Mucosa of gallbladder (tissue), 1 donor: ENCODE measurements at regions not wholly inside any gene's neighbourhood (a gene's known extent, or its start where the extent isn't known, plus 50 kb on each side); places are given as distances from the start of the nearest gene placed in this dataset.

Experiments used
- DNase-seq: peaks from one replicate; pipeline ENCODE4 v3.0.0-alpha.2; 2020; ENCODE audit warnings: low spot score
- donor health status: DM: no; HTN: no; CAD: no.

DNA sequence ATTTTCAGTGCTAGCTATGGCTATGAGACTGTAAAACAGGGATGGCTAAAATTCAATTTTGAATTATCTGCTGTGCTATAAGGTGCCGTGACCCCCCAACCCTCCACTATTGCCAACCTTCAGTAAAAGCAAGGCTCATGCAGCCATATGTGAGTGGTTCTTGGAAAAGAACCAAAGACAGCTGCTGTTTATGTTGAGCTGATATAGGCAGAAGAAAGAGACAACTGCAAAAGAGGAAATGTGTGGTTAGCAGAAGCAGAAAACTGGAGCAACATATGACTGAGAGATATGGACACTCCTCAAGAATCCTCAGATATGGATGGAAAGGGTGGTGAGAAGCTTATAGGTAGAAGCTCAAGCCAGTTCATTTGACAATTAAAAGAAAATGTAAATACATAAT lies 200.3 kb downstream of the TLE1 start:
- no peak for DNase-seq

DNA sequence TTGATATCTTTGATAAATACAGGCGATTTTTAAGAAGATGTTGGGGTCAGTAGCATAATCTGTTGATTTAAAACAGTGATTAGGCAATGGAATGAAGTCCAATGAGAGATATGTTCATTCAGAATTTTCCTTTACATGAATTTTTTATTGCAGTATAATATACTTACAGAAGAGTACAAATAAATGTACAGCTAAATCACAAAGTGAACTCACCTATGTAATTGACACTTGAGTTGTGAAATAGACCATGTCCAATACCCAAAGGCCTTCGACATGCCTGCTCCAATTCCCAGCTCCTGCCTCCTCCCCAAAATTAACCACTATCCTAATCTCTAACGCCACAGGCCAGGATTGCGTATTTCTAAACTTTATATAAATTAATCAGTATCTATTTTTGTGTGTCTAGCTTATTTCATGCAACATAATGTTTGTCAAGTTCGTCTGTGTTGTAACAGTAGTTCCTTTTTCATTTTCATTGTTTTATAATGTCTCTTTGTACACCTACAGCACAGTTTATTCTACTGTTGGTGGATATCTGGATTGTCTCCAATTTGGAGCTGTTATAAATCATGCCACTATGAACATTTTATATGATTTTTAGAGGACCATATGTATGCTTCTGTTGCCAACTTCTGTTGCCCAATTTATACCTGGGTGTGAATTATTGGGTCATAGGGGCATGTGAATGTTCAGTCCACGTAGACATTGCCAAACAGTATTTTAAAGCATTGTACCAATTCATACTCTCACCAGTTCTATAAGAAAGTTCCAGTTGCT lies 208.3 kb downstream of the TLE1 start:
- no peak for DNase-seq

DNA sequence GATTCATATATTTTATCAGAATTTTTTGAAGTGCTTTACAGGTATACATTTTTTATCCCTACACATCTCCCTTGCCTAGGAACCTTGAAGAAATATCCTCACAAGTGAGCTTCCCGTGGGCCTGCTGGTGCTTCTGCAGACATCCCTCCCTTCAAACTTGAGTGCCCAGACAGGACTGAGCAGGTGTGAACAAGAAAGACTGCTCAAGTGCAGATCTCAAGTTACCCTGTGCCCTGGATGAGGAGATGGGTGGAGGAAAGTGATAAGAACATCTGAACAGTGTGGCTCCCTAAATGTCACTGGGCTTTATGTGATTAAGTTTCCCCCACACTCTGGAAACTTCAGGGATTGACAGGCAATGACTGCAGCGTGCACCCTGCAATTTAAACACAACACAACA lies 209.8 kb downstream of the TLE1 start:
- DNase-seq = no peak

DNA sequence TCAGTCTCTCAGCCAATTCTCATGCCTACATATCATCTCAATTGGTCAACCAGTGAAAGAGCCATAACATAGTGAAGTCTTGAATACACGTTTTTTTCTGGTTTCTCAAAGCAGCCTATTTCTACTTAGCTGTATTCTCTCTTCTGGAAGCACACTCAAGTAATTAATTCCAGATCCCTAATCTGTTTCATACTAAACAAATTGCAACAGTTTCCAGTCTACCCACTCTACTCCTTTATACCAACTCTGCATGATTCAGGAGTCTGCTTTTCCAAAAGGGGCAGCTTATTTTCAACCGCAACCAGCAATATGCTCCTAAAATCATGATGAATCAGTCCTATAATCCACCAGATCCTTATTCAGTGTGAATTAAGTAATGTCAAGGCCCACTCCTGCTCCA lies 211.7 kb downstream of the TLE1 start:
- DNase-seq = no peak

DNA sequence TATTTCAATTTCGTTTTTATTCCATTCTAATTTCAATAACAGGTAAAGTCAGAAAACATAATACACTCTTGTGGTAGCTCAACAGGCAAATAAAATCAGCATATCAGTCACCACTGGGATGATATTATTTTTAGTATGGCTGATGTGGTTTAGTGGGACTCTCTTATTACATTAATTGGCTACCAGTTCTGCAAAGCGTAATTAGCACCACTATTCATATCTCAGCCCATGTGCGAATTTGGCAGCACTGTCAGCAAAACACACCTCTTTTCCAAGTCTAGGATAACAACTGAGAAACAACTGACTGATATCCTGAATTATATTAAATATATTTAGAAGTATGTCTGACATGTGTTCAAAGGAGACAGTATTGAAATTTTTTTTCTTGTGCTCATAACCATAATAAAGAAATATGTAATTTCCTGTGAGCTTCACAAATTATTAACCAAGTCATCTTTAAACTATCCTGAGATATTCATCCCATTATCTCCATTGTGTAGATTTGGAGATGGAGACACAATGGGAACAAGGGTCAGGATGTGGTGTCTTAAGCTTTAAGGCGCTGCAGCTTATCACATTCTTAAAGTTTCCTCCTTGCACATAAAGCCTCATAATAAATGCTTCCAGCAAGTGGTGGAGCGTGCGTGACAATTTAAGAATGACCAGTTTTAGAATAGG lies 212.4 kb downstream of the TLE1 start:
- DNase-seq = no peak

DNA sequence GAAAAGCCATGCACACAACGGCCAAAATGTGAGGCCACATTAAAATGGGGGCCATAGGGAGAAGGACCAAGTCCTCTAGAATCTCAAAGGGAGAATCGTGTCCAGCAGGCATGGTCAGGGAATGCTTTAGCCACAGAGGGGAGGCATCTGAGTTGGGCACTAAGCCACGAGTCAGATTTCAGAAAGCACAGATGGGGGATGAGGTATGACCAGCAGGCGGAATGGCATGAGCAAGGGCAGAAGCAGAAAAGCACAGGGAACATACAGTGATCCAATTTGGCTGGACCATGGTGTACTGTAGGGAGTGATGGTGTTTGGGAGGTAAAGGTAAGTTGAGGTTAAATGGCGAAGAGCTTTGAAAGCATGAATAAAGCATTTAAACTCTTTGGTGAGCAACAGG lies 214.6 kb downstream of the TLE1 start:
- no peak for DNase-seq

DNA sequence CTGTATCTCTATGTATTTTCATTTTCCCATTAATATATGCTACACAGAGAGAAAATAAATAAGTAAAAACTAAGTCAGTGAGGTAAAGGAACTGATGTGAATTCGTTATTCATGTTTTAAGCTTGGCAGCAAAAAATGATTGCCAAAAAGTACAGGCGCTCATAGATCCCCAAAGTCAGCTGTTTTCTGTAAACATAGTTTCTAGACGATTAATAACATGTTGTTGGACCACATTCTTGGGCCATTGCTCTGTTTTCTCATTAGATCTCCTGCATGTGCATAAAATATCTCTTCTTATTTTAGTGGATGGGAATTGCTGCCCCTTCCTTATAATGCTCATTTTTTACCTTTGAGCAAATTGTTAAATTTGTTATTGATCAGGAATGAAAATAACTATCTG lies 215.2 kb downstream of the TLE1 start:
- DNase-seq = no peak

DNA sequence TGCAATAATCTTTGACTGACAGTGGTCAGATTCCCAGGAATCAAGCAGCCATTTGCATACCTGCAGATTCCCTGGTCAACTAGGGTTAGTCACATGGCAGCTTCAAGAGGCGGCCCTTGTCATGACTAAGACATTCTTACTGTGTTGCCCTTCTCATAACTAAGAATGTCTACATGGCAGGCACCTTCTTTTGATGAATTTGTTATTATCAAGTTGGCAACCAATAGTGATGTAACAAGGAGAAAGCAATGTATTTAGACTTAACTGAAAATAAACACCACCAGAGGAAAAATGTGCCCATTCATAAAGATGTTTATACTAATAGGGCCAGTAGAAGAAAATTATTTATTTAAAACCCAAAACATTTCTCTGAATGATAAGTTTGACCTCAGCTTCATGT lies 215.6 kb downstream of the TLE1 start:
- DNase-seq = no peak

DNA sequence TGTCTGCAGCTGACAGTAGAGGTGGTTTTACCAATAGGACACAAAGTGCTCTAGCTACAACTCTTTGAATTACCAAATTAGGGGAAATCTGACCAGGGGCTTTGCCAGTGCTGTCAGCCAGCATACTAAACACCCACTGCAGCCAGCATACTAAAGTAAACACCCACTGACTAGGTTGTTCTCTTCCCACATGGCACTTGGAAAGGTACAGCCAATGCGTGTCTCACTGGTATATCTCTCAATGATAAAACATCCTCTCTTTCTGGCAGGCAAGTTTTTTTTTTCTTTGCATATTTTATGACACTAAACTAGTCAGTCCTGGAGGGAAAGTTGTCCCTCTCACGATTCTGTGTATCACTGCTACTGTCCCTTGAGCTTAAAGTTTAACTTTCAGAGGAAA lies 216.1 kb downstream of the TLE1 start:
- DNase-seq = no peak

DNA sequence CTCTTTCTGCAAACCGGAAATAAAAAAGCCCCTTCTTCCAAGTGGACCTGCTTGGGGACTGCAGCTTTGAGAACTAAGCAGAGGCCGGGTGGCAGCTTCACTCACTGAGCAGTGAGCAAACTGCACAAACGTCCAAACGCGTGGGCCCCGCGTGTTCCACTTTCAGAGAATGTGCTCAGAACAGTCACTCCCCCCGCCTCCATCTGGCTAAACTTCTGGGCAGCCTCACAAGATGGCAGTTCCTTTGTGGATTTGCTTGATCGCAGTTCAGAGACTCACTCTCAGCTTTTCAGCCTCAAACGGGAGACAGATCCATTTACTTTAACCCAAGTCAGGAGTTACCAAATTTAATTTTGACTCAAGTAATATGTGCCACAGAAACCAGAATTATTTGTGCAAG lies 216.6 kb downstream of the TLE1 start:
- DNase-seq = no peak

DNA sequence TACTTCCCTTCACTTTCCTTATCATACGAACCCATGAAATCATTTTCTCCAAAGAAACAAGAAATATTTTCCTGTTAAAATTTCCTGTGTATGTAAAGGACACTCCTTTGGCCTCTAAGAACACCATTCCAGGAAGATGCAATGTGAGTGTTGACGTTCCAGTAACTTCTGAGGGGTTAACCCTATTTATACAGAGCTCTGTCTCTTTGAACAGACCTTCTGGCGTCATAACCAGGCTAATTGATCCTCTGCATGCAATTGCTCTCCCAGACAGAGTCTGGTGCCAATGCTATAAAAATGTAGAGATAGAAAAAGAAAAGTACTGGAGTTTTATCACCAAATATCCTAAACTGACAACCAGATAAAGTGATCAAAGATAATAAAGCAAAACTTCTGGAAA lies 218.5 kb downstream of the TLE1 start:
- DNase-seq = no peak

DNA sequence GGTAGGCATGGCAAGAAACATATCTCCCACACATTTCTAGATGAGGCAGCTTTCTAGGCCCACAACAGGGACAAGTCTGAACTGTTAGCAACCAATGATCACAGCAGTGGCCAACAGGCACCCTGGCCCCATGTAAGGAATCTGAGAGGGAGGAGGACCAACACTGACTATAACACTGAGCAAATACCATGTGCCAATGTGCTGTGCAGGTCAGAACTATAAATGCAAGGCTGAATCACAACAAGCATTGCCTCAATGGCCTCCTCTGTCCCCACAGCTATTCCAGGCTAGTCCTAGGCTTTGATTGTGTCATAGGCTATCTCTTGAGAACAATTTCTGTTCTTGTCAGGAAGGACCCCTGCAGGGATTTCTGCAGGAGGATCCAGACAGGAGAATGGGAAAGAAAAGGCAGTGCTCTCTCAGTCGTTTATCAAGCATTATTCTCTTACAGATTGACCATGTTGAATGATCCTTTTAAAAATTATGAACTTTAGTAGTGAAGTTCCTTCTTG lies 221.2 kb downstream of the TLE1 start:
- DNase-seq = no peak

DNA sequence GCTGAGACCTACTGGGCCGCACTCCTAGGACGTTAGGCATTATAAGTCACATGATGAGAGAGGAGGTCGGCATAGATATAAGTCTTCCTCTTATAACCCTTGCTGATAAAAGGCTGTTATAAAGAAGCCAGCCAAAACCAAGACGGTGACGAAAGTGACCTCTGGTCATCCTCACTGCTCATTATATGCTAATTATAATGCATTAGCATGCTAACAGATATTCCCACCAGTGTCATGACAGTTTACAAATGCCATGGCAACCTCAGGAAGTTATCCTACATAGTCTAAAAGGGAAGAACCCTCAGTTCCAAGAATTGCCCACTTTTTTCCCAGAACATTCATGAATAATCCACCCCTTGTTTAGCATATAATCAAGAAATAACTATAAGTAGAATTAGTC lies 222.4 kb downstream of the TLE1 start:
- no peak for DNase-seq

DNA sequence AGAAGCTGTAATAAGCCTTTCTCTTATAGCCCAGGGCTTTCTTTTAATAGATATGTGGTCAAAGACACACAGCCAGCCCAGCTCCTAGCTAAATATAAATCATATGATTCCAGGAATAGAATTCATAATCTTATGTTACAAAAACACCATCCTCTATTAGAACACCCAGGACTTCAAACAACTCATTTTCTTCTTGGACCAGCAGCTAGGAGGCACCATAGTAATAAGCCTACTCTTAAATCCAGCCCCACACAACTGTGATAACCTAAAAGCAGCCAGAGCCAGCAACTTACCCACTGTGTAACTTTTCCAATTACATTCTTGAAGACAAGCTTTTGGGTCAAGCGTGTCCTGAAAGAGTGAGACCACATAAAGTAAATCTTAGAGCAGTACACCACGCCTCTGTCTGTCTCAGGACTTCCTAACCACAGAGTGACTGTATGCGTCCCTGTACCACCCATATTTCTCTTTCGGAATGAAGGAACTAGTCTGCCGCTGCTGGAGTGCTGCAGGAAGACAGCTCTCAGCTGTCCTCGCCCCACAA lies 223.8 kb downstream of the TLE1 start:
- no peak for DNase-seq

DNA sequence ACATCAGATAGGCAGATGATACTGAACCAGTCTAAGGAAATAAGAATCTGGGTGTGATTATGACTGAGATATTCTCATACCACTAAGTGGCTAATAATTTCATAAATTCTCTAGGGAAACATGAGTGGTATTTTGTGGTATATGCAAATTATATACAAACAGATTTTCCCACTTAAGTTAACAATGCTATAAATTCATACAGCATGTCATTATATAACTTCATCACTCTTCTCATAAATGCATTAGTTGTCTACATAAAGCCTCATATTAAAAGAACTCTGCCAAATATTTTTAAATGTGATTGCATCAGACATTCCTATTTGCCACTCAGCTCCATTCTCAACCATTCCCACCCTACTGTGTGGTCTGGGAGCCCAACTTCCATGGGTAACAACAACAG lies 226.5 kb downstream of the TLE1 start:
- no peak for DNase-seq

DNA sequence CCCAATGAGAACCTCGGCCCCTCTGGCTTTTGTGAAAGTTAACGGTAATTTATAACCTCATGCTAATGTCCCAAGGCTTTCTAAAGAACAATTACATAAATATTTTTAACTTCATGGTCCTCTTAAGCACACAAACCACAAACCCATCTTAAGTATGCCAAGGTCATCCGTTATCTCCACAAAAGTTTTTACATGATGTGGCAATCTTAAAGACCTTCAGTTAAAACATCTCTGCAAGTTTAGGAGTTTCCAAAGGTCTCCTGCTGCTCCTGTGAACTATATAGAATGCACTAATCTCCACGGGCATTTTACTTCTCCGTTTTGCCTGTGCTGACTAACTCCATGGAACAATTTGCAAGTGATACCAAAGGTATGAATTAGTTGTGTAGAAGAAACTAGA lies 228.2 kb downstream of the TLE1 start:
- DNase-seq = no peak

DNA sequence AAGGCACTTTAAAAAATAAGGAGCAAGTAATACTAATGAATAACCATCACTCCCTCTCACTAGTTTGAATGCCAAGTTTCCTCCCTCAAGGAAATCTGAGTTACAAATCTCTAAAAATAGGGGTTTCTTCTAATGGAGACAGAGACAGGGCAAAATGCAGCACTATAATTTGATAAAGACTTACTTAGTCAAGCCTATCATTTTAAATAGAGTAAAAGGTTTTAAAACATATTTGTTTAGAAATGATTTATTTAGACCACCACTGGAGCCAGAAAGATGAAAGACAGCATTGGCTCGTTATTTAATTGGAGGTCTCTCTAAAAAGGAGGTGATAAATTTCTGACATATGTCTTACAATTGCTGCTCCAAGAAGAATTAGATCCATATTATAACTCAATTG lies 228.7 kb downstream of the TLE1 start:
- no peak for DNase-seq

DNA sequence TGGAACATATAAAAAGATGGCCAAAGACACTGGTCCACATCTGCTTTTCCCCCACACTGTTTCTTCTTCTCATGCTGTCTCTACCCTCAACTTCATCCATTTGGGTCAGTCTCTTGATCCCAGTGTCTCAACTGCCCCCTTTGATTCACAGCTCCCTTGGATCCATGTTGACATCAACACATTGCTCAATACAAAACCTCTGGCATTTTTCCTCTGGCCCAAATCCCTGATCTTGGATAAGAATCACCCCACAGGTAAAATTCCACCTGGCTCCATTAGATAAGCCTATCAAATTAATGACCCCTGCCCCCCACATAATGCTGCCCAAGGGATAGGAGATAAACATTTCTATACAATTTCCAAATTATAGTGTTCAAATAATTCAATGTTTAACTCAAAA lies 229.8 kb downstream of the TLE1 start:
- DNase-seq = no peak

DNA sequence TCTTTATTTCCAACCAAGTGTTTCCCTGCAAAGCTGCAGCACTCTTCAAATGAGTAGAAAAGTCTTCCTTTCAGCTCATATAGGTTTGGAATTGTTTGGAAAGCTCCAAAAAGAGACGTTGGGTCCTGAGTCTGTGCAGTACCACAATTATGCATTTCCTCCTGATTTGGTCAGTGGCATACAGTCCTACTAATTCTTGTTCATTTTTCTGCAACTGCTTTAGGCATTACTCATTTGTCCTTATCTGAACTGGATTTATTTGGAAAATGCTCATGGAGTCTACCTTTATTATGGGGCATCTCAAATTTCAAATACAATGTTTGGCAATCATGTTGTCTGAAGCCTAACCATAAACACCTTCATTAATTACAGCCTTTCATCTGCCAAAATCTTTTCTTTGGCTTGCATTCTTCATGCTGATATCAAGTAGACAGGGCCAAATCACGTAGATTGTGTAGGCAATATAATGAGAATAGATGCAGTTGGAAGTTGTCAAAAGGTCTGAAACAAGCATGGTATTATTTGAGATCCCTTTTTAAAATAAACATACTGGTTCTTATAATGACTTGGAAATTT lies 232.8 kb downstream of the TLE1 start:
- DNase-seq = no peak

DNA sequence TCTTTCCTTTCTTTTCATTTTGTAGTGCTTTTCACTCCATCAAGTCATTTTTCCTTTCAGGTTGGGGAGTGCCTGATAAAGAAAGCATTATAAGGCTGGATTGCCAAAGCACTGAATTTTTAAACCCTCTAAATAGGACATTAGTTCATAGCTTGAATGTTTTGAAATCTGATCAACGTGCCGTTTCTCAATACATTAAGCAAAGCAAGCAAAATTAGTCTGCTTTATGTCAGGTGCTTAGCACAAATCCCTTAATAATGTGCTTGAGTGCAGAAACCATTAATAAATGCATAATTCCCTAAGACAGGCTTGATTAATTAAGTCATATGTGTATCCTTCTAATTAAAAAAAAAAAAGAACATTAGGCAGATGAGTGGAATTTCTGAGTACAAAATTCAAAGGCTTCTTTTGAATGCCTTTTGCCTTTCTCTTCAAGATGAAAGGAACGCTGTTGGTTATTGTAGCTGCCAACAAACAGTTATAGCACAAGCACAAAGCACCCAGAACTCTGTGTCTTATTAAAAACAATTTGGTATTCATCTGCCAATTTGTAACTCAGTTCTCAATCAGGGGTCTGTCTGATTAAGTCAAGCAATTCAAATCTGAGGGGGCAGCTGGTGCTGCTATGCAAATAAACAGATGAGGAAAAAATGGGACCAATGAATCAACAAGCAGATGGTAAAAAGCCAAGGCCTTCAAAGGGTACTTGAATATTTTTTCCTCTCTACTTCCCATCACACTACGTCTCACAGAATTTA lies 233.7 kb downstream of the TLE1 start:
- no peak for DNase-seq

DNA sequence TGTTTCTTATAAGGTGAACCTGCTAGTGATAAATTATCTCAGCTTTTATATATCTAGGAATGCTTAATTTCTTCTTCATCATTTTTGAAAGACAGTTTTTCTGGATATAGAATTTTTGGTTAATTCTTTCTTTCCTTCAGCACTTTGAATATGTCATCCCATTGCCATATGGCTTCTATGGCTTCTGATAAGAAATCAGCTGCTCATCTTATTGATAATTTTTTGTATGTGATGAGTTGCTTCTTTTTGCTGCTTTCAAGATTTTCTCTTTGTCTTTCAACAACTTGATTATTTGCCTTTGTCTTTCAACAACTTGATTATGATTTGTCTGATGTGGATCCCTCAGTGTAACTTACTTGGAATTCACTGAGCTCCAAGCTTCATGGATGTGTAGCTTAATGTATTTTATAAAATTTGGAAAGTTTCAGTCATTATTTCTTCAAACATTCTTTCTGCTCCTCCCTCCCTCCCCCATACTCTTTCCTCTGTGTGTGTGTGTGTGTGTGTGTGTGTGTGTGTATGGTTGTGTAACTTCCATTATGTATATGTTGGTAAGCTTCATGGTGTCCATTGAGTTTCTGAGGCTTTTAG lies 243.9 kb downstream of the TLE1 start:
- DNase-seq = no peak

DNA sequence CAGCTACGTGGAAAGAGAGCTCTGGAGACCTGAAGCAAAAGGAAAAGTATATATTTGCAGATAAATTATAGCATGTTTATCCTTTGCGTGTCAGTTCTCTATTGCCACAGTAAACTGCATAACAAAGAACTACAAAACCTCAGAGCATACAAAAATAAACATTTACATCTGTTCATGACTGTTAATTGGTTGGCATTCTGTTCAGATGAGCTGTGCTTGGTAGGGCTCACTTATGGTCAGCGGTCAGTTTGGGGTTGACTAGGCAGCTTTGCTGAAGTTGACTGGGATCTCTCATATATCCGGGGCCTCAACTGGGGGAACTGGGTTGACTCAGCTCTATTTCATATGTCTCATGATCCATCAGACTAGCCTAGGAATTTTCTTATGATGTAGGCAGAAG lies 257.7 kb downstream of the TLE1 start:
- DNase-seq = no peak
